Tibial artery (tissue), 4 donors: ENCODE measurements at regions not wholly inside any gene's neighbourhood (a gene's known extent, or its start where the extent isn't known, plus 50 kb on each side); places are given as distances from the start of the nearest gene placed in this dataset.

Experiments used
- DNase-seq, 2 donors: peaks; one replicate each; pipeline ENCODE4 v3.0.0-alpha.2; 2019
- H3K27ac ChIP-seq, 2 donors: fragments of 200-600 bp; sonication (generic) in 1 of 2; 1 replicate in 1 of 2; 2 replicates in 1 of 2; pipeline ENCODE4 v1.5.1; 2018 to 2019; ENCODE audit warnings: mild to moderate bottlenecking in 1 of 2
- H3K27me3 ChIP-seq, 2 donors: fragments of 200-600 bp; sonication (generic) in 1 of 2; one replicate each; pipeline versions ENCODE4 v1.5.1 to v1.6.0; 2016 to 2019
- H3K36me3 ChIP-seq, 3 donors: fragments of 200-600 bp; sonication (generic) in 2 of 3; one replicate each; pipeline ENCODE4 v1.5.1; 2016 to 2019; ENCODE audit warnings: mild to moderate bottlenecking in 2 of 3
- H3K4me1 ChIP-seq, 4 donors: fragments of 200-600 bp; sonication (generic) in 2 of 4; 1 replicate in 3 of 4; 2 replicates in 1 of 4; pipeline ENCODE4 v1.5.1; 2016 to 2019
- H3K4me3 ChIP-seq, 2 donors: fragments of 200-600 bp; sonication (generic) in 1 of 2; 1 replicate in 1 of 2; 2 replicates in 1 of 2; pipeline ENCODE4 v1.5.1; 2018 to 2019; ENCODE audit warnings: mild to moderate bottlenecking in 2 of 2
- H3K9me3 ChIP-seq, 3 donors: fragments of 200-600 bp; sonication (generic) in 1 of 3; one replicate each; pipeline ENCODE4 v1.5.1; 2016 to 2019
- CTCF ChIP-seq, 2 experiments: fragments of 200-600 bp in 1 of 2; fragments of 450-650 bp in 1 of 2; IDR thresholded peaks; one replicate each; pipeline ENCODE4 v1.5.1; 2017 to 2019; ENCODE audit warnings: antibody characterized with exemption in 2 of 2, mild to moderate bottlenecking in 1 of 2, moderate library complexity in 1 of 2
- intact Hi-C: fragments of 100-400 bp; cut with DNase I; formaldehyde crosslinking; loops from one replicate; pipeline ENCODE4 v1.15.0; 2023; ENCODE audit warnings: low total_unique reads

- no peak overlapping the region for H3K27ac ChIP-seq
- H3K36me3 ChIP-seq, result no peaks in the 10 kb centered on the region
- H3K4me3 ChIP-seq, result no peak overlapping the region
- H3K27me3 ChIP-seq, result no peaks in the 10 kb centered on the region
- H3K4me1 ChIP-seq, result no peaks in the 10 kb centered on the region
- intact Hi-C loops, result no loop called here
- DNase-seq, result no peak
- TF ChIP-seq CTCF (IDR thresholded peaks at IDR 0.05), result no peak
- H3K9me3 ChIP-seq, result no peaks in the 10 kb centered on the region
These were observed 179.4 kb downstream of the NDFIP2 start for GRCh38 chr13:79660361-79660760.

GRCh38 chr13:79659121-79659521, 178.2 kb downstream of the NDFIP2 start:
- intact Hi-C loops, result no loop called here
- Histone ChIP-seq H3K4me3 (no peak overlapping the region), H3K36me3 (no peaks in the 10 kb centered on the region), H3K4me1 (no peaks in the 10 kb centered on the region), H3K9me3 (no peaks in the 10 kb centered on the region), H3K27me3 (no peaks in the 10 kb centered on the region), H3K27ac (no peak overlapping the region)
- DNase-seq, result no peak
- TF ChIP-seq CTCF (IDR thresholded peaks at IDR 0.05), result no peak

GRCh38 chr13:79658333-79658975, 177.5 kb downstream of the NDFIP2 start:
- Histone ChIP-seq H3K4me1 (no peaks in the 10 kb centered on the region), H3K9me3 (no peaks in the 10 kb centered on the region), H3K4me3 (no peak overlapping the region), H3K27ac (no peak overlapping the region), H3K36me3 (no peaks in the 10 kb centered on the region), H3K27me3 (no peaks in the 10 kb centered on the region)
- intact Hi-C loops, result no loop called here
- no peak for DNase-seq
- no peak for TF ChIP-seq CTCF (IDR thresholded peaks at IDR 0.05)

GRCh38 chr13:79655509-79655908, 174.6 kb downstream of the NDFIP2 start:
- TF ChIP-seq CTCF (IDR thresholded peaks at IDR 0.05), result no peak
- Histone ChIP-seq H3K9me3 (no peaks in the 10 kb centered on the region), H3K27me3 (no peaks in the 10 kb centered on the region), H3K27ac (no peak overlapping the region), H3K36me3 (no peaks in the 10 kb centered on the region), H3K4me1 (no peaks in the 10 kb centered on the region), H3K4me3 (no peak overlapping the region)
- intact Hi-C loops, result no loop called here
- no peak for DNase-seq

GRCh38 chr13:79654520-79654919, 173.6 kb downstream of the NDFIP2 start:
- DNase-seq, result no peak
- H3K36me3 ChIP-seq, result no peaks in the 10 kb centered on the region
- no peaks in the 10 kb centered on the region for H3K4me1 ChIP-seq
- intact Hi-C loops, result no loop called here
- no peaks in the 10 kb centered on the region for H3K9me3 ChIP-seq
- no peak for TF ChIP-seq CTCF (IDR thresholded peaks at IDR 0.05)
- H3K4me3 ChIP-seq, result no peak overlapping the region
- H3K27ac ChIP-seq, result no peak overlapping the region
- H3K27me3 ChIP-seq, result no peaks in the 10 kb centered on the region

- Histone ChIP-seq H3K27me3 (no peaks in the 10 kb centered on the region), H3K36me3 (no peaks in the 10 kb centered on the region), H3K27ac (no peak overlapping the region), H3K9me3 (no peaks in the 10 kb centered on the region), H3K4me1 (no peaks in the 10 kb centered on the region), H3K4me3 (no peak overlapping the region)
- intact Hi-C loops, result no loop called here
- no peak for DNase-seq
- TF ChIP-seq CTCF (IDR thresholded peaks at IDR 0.05), result no peak
These were observed 169.7 kb downstream of the NDFIP2 start for GRCh38 chr13:79650688-79651087.
